GM19324 (cell line): ENCODE measurements at regions not wholly inside any gene's neighbourhood (a gene's known extent, or its start where the extent isn't known, plus 50 kb on each side); places are given as distances from the start of the nearest gene placed in this dataset.
"Not testable (repeated sequence)": the region's sequence is repeated elsewhere in the genome, so short reads cannot be mapped to it uniquely, and the experiment has no call there.

ENCODE experiments used
- ATAC-seq: cut with Tn5 transposase; IDR thresholded peaks from one replicate; pipeline ENCODE4 v1.9.1; 2021; ENCODE audit warnings: mild to moderate bottlenecking, moderate library complexity; ENCODE audit not compliant: unreplicated experiment, low FRiP score

GRCh38 chr4:78691334-78691754, 84.8 kb upstream of the BMP2K start:
- no peak for ATAC-seq

- ATAC-seq = peak; percentile 70
Observed at GRCh38 chr4:78691971-78692821, 84.0 kb upstream of the BMP2K start.

- ATAC-seq = no peak
Observed at GRCh38 chr4:78692822-78693170, 83.4 kb upstream of the BMP2K start.

- no peak for ATAC-seq
Observed at GRCh38 chr4:78693777-78694456, 82.2 kb upstream of the BMP2K start.

- no peak for ATAC-seq
Observed at GRCh38 chr4:78694457-78694787, 81.7 kb upstream of the BMP2K start.

DNA sequence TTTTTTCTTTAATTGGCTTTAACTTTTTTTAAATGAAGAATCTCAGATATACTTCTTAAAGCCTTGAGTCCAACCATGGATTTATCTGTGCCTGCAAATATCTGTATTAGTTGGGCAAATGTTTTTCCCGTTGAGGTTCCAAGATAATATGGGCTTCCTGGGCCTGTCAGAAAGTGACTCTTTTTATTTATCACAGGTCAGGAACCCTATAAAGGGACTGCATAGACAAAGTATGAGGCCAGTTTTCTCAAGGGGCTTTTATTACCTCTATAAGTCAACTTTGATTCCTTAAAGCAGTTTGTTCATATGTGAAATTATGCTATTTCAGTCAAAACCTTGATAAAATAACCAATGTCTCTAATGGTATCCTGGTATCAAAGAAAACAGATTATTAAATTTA, 80.2 kb upstream of the BMP2K start:
- no peak for ATAC-seq

- ATAC-seq = no peak
Observed at GRCh38 chr4:78703079-78703478, 73.1 kb upstream of the BMP2K start.

GRCh38 chr4:78704317-78704716, 71.8 kb upstream of the BMP2K start:
- ATAC-seq = no peak

DNA sequence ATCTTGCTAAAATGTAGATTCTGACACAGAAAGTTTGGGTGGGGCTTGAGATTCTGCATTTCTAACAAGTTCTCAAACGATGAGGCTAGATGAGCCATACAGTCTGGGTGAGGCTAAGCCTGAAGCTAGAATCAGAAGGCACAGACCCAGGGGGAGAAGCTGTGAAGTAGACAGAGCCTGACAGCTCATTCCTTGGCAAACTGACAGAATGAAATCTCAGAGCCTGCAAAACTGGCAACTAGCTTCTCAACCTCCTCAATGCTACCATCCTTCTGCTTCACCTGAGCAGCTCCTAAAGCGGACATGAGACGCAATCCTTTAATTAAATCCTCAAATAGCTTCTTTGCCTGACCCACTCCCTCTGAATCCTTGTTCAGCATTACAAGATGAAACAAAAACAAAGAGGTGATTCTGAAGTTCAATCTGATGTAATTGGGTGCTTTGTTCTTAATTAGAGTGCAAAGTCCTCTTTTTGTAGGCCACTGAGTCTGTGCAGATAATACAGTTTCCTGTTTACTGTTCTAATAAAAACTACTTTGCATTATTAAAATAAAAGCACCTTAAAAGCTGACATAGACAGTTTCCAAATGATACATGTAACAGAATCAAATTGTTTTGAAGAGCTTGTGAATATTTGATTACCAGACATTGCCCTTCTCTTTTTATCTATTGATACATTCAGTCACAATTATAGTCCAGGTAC, 71.0 kb upstream of the BMP2K start:
- no peak for ATAC-seq

DNA sequence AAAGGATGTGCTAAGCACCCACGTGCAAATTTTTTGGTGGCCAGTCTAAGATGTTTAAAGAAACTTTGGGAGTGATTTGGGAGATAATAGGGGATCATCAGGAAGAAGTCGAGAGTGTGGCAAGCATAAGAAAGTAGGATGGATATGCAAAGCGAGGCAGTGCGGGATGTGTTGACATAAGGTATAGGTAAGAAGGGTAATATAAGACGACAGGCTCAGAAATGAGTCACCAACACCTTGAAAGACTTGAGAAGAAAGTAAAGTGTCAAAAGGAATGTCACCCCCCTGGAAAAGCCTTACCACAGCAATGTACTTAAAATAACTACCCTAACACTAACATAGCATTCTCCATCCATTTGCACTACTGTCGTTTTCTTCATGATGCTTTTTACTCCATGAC, 69.8 kb upstream of the BMP2K start:
- no peak for ATAC-seq

DNA sequence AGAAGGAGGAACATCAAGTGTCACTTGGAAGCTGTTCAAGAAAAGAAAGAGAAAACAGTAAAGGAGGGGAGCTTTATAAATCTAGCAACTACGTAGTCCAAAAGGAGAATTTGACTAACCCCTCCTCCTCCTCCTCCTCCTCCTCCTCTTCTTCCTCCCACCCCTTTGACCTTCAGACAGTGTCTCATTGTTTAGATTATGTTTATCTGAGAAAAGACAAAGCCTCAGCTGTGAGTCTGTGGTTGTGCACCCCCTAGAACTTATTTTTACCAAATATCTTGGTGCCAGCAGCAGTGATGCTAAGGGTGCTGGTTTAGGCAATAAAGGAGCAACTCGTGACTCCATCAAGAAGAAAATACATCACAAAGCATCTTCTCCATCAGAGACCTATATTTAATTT, 68.9 kb upstream of the BMP2K start:
- ATAC-seq = no peak

GRCh38 chr4:78707793-78708192, 68.4 kb upstream of the BMP2K start:
- no peak for ATAC-seq

- no peak for ATAC-seq
Observed at GRCh38 chr4:78710536-78710935, 65.6 kb upstream of the BMP2K start.

DNA sequence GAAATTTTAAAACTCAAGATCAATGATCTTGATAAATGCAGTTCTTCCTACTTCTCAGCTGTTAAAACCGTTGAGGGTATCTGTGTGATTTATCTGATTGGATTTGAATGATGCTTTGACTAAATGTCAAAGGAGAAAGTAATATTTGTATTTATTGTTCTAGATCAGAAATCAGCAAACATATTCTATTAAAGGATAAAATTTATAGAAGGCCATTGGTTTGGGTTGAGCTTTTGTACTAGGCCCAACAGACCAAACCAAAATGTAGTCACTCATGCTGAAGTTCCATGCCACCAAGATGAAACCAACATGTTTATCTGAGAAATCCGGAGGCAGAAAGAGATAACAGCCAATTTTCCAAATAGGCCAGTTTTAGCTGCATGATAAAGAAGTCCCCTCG, 64.5 kb upstream of the BMP2K start:
- no peak for ATAC-seq

DNA sequence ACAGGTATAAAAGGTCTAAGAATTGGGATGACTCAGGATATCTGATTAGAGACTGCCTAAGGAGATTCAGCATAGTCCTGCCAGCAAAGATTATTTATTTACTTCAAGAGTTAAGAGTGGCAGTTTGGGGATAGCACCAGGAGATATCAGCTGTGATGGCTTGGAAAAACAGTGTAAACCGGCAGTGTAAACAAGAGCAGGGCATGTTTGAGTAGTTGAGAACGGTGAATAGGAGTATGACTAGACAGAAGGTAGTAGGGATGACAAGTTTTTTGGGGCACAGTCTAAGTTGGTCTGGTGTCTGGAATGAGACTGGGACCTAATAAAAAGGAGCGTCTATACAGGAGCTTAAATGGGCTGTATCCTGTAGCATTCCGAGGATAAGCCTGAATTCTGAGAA, 61.6 kb upstream of the BMP2K start:
- ATAC-seq = not testable (repeated sequence)

- ATAC-seq = not testable (repeated sequence)
Observed at GRCh38 chr4:78715372-78715771, 60.8 kb upstream of the BMP2K start.

GRCh38 chr4:78717712-78718111, 58.4 kb upstream of the BMP2K start:
- not testable (repeated sequence) for ATAC-seq

- no peak for ATAC-seq
Observed at GRCh38 chr4:78720204-78720603, 55.9 kb upstream of the BMP2K start.

DNA sequence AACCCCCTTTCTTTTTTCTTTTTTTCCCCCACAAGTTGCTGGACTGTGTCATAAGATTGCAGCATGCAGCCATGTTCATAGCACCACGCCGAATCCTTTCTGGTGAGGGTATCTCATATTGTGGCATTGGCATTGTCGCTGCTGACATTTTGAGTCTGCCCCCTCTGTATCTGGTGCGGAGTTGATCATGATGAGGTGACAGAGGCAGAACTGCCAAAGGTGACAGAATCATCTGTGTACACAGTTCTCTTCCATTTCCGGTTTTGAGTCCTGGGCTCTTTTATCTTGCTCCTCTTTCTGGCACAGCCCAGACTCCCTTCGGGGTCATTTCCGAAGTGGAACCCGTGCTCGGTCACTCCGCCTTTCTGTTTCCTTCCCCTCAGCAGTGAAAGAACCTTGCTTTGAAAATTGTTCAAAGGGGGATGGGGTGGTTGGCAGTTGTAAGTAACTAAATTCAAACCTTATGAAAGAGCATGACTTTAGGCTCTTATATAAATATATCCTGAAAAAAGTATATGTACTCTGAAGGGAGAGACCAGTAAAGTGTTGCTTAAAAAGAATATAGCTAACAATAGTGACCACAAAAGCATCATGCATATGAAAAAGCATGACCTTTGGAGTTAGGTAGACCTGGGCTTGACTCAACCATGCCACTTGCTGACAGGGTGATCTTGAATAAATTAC, 55.0 kb upstream of the BMP2K start:
- peak; percentile 76 for ATAC-seq

DNA sequence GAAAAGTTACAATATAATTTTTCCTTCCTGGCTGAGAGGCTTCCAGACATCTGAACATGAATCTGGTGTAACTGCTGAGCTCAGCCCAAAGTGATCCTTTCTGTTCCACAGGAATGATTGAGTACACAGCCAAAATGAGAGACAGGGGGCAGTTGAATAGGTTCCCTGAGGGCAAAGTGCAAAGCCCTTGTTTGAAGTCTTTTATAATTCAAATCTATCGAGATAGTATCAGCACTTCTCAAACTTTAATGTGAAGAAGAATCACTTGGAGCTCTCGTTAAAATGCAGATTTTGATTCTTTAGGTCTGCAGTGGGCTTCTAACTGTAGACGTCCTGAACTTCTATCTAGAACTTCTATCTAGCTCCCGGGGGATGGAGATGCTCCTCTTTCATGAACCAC, 54.4 kb upstream of the BMP2K start:
- no peak for ATAC-seq

GRCh38 chr4:78722320-78722719, 53.8 kb upstream of the BMP2K start:
- ATAC-seq = no peak
